ENCODE measurements at regions not wholly inside any gene's neighbourhood (a gene's known extent, or its start where the extent isn't known, plus 50 kb on each side); places are given as distances from the start of the nearest gene placed in this dataset.
"Not testable (repeated sequence)": the region's sequence is repeated elsewhere in the genome, so short reads cannot be mapped to it uniquely, and the experiment has no call there.

DNA sequence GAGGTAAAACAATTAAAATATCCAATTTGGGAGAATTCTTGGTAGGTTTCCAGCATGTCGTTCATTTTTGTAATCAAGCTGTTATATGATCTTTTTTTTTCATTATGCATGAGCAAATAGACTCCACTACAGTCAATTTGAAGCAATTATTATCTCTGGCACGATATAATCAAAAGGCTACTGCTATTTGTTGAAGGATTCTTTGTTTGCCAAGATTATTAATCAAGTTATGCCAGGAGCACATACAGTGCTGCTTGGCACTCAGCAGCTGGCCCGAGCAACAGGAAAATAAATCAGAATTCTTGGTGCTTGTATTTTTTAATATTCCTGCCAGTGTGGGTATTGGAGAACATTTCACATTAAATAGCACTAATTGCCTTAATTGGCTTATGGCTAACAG, 279.5 kb downstream of the RND3 start:
- Histone ChIP-seq H3K4me3 (ENCODE audit: low read depth in 1 of 2, low read length in 2 of 2) (no peak overlapping the region), H3K27ac (ENCODE audit: low read depth, low read length) (no peak overlapping the region), H3K4me1 (ENCODE audit: insufficient read depth, low read length) (peaks cover 13% of the 10 kb centered on the region), H3K27me3 (ENCODE audit: control insufficient read depth in 1 of 2, insufficient read depth in 2 of 2, low read length in 2 of 2) (no peaks in the 10 kb centered on the region), H3K36me3 (ENCODE audit: insufficient read depth, low read length) (no peaks in the 10 kb centered on the region), H3K9me3 (ENCODE audit: low read length) (no peaks in the 10 kb centered on the region), H3K9ac (ENCODE audit: low read length) (no peak overlapping the region)

- no peak overlapping the region for H3K9ac ChIP-seq (ENCODE audit: low read length)
- peaks cover 13% of the 10 kb centered on the region for H3K4me1 ChIP-seq (ENCODE audit: insufficient read depth, low read length)
- no peak overlapping the region for H3K4me3 ChIP-seq (ENCODE audit: low read depth in 1 of 2, low read length in 2 of 2)
- no peak overlapping the region for H3K27ac ChIP-seq (ENCODE audit: low read depth, low read length)
- no peaks in the 10 kb centered on the region for H3K9me3 ChIP-seq (ENCODE audit: low read length)
- H3K36me3 ChIP-seq (ENCODE audit: insufficient read depth, low read length), result no peaks in the 10 kb centered on the region
- no peaks in the 10 kb centered on the region for H3K27me3 ChIP-seq (ENCODE audit: control insufficient read depth in 1 of 2, insufficient read depth in 2 of 2, low read length in 2 of 2)
Observed at GRCh38 chr2:150204451-150204850, 283.0 kb downstream of the RND3 start.

DNA sequence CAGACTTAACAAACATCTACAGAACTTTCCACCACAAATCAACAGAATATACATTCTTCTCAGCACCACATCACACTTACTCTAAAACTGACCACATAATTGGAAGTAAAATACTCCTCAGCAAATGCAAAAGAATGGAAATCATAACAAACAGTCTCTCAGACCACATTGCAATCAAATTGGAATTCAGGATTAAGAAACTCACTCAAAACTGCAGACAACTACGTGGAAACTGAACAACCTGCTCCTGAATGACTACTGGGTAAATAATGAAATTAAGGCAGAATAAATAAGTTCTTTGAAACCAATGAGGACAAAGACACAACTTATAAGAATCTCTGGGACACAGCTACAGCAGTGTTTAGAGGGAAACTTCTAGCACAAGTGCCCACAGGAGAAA, 292.7 kb downstream of the RND3 start:
- not testable (repeated sequence) for H3K4me1 ChIP-seq (ENCODE audit: insufficient read depth, low read length); H3K4me3 ChIP-seq (ENCODE audit: low read depth in 1 of 2, low read length in 2 of 2); H3K36me3 ChIP-seq (ENCODE audit: insufficient read depth, low read length); H3K27me3 ChIP-seq (ENCODE audit: control insufficient read depth in 1 of 2, insufficient read depth in 2 of 2, low read length in 2 of 2); H3K9ac ChIP-seq (ENCODE audit: low read length); H3K27ac ChIP-seq (ENCODE audit: low read depth, low read length); H3K9me3 ChIP-seq (ENCODE audit: low read length)

GRCh38 chr2:150192701-150193100, 294.8 kb downstream of the RND3 start:
- no peaks in the 10 kb centered on the region for H3K9me3 ChIP-seq (ENCODE audit: low read length)
- H3K4me3 ChIP-seq (ENCODE audit: low read depth in 1 of 2, low read length in 2 of 2), result no peak overlapping the region
- H3K27me3 ChIP-seq (ENCODE audit: control insufficient read depth in 1 of 2, insufficient read depth in 2 of 2, low read length in 2 of 2), result no peaks in the 10 kb centered on the region
- no peaks in the 10 kb centered on the region for H3K36me3 ChIP-seq (ENCODE audit: insufficient read depth, low read length)
- no peak overlapping the region for H3K9ac ChIP-seq (ENCODE audit: low read length)
- H3K27ac ChIP-seq (ENCODE audit: low read depth, low read length), result no peak overlapping the region
- H3K4me1 ChIP-seq (ENCODE audit: insufficient read depth, low read length), result no peaks in the 10 kb centered on the region

- no peak overlapping the region for H3K4me3 ChIP-seq (ENCODE audit: low read depth in 1 of 2, low read length in 2 of 2)
- no peak overlapping the region for H3K9ac ChIP-seq (ENCODE audit: low read length)
- no peaks in the 10 kb centered on the region for H3K4me1 ChIP-seq (ENCODE audit: insufficient read depth, low read length)
- no peak overlapping the region for H3K27ac ChIP-seq (ENCODE audit: low read depth, low read length)
- H3K36me3 ChIP-seq (ENCODE audit: insufficient read depth, low read length), result no peaks in the 10 kb centered on the region
- no peaks in the 10 kb centered on the region for H3K27me3 ChIP-seq (ENCODE audit: control insufficient read depth in 1 of 2, insufficient read depth in 2 of 2, low read length in 2 of 2)
- no peaks in the 10 kb centered on the region for H3K9me3 ChIP-seq (ENCODE audit: low read length)
Observed at GRCh38 chr2:150191349-150191748, 296.1 kb downstream of the RND3 start.

DNA sequence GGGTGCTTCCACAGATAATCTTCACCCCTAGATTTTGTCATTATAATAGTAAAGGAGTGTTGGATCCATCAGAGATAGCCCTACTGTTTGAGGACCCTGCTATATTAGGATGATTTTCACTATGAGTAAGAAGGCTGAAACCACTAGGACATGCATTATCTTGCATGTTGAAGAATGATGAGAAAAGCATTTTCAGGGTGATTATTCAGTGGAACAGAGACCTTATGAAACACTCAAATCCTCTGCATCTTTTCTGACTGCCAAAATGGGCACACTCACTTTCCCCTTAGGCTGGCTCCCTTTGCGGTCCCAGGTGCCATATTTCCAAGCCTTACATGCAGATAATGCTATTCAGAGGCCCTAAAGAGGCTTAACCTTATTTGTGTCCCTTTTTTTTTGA, 296.9 kb downstream of the RND3 start:
- H3K27me3 ChIP-seq (ENCODE audit: control insufficient read depth in 1 of 2, insufficient read depth in 2 of 2, low read length in 2 of 2), result no peaks in the 10 kb centered on the region
- no peak overlapping the region for H3K9ac ChIP-seq (ENCODE audit: low read length)
- no peaks in the 10 kb centered on the region for H3K4me1 ChIP-seq (ENCODE audit: insufficient read depth, low read length)
- H3K27ac ChIP-seq (ENCODE audit: low read depth, low read length), result no peak overlapping the region
- no peak overlapping the region for H3K4me3 ChIP-seq (ENCODE audit: low read depth in 1 of 2, low read length in 2 of 2)
- no peaks in the 10 kb centered on the region for H3K9me3 ChIP-seq (ENCODE audit: low read length)
- H3K36me3 ChIP-seq (ENCODE audit: insufficient read depth, low read length), result no peaks in the 10 kb centered on the region

GRCh38 chr2:150188800-150189199, 298.7 kb downstream of the RND3 start:
- H3K4me1 ChIP-seq (ENCODE audit: insufficient read depth, low read length), result no peaks in the 10 kb centered on the region
- H3K36me3 ChIP-seq (ENCODE audit: insufficient read depth, low read length), result no peaks in the 10 kb centered on the region
- H3K4me3 ChIP-seq (ENCODE audit: low read depth in 1 of 2, low read length in 2 of 2), result no peak overlapping the region
- no peaks in the 10 kb centered on the region for H3K9me3 ChIP-seq (ENCODE audit: low read length)
- H3K9ac ChIP-seq (ENCODE audit: low read length), result no peak overlapping the region
- no peaks in the 10 kb centered on the region for H3K27me3 ChIP-seq (ENCODE audit: control insufficient read depth in 1 of 2, insufficient read depth in 2 of 2, low read length in 2 of 2)
- no peak overlapping the region for H3K27ac ChIP-seq (ENCODE audit: low read depth, low read length)

GRCh38 chr2:150188177-150188576, 299.3 kb downstream of the RND3 start:
- no peak overlapping the region for H3K9ac ChIP-seq (ENCODE audit: low read length)
- H3K9me3 ChIP-seq (ENCODE audit: low read length), result no peaks in the 10 kb centered on the region
- H3K27ac ChIP-seq (ENCODE audit: low read depth, low read length), result no peak overlapping the region
- H3K4me3 ChIP-seq (ENCODE audit: low read depth in 1 of 2, low read length in 2 of 2), result no peak overlapping the region
- H3K36me3 ChIP-seq (ENCODE audit: insufficient read depth, low read length), result no peaks in the 10 kb centered on the region
- H3K4me1 ChIP-seq (ENCODE audit: insufficient read depth, low read length), result no peaks in the 10 kb centered on the region
- H3K27me3 ChIP-seq (ENCODE audit: control insufficient read depth in 1 of 2, insufficient read depth in 2 of 2, low read length in 2 of 2), result no peaks in the 10 kb centered on the region

DNA sequence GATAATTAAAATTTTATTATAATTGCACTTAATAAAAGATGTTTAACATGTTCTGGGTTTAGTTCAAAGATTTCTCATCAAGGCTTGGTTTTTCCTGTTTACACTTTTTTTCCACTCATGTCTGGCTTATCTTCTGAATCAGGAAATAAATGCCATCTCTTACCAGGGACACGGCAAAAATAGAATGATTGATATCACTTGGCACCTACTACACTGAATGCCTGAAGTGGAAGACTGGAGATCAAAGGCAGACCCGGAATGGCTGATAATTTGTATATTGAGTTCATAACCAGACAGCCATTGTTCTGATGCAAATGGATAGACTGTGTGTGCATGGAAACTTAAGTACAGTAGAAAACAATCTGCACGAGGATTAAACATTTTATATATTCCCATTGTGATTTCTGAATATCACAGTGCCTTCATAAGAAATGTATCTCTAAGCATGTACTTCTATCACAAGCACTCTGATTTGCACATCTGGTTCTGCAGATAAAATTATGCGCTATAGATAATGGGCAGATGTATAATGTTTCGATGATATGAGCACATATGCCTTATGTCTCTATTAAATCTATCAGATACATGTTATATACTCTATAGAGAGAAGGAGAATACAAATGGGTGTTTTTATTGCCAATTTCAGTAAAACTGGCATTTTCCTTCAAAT, 304.8 kb downstream of the RND3 start:
- no peaks in the 10 kb centered on the region for H3K27me3 ChIP-seq (ENCODE audit: control insufficient read depth in 1 of 2, insufficient read depth in 2 of 2, low read length in 2 of 2)
- no peak overlapping the region for H3K27ac ChIP-seq (ENCODE audit: low read depth, low read length)
- H3K36me3 ChIP-seq (ENCODE audit: insufficient read depth, low read length), result no peaks in the 10 kb centered on the region
- H3K9ac ChIP-seq (ENCODE audit: low read length), result no peak overlapping the region
- H3K4me3 ChIP-seq (ENCODE audit: low read depth in 1 of 2, low read length in 2 of 2), result no peak overlapping the region
- H3K9me3 ChIP-seq (ENCODE audit: low read length), result no peaks in the 10 kb centered on the region
- H3K4me1 ChIP-seq (ENCODE audit: insufficient read depth, low read length), result no peaks in the 10 kb centered on the region

DNA sequence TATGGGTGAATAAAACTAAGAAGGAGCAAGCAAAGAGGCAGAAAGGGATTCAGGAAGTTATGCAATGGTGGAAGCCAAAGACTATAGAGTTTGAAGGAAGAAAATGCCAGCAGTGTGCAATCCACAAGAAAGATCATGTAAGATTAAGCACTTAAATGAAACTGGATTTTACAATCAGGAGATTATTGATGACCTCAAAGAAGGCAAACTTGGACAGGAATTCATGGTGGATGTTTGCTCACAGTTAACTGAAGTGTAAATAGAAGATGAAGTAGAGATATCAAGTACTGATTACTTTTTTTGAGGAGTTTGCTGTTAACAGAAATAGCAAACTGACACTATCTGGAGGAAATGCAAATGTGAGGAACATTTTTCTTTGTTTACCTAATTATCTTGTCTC, 308.9 kb downstream of the RND3 start:
- Histone ChIP-seq H3K4me1 (ENCODE audit: insufficient read depth, low read length) (no peaks in the 10 kb centered on the region), H3K27ac (ENCODE audit: low read depth, low read length) (no peak overlapping the region), H3K9ac (ENCODE audit: low read length) (no peak overlapping the region), H3K4me3 (ENCODE audit: low read depth in 1 of 2, low read length in 2 of 2) (no peak overlapping the region), H3K9me3 (ENCODE audit: low read length) (no peaks in the 10 kb centered on the region), H3K36me3 (ENCODE audit: insufficient read depth, low read length) (no peaks in the 10 kb centered on the region), H3K27me3 (ENCODE audit: control insufficient read depth in 1 of 2, insufficient read depth in 2 of 2, low read length in 2 of 2) (no peaks in the 10 kb centered on the region)

- H3K27ac ChIP-seq (ENCODE audit: low read depth, low read length), result no peak overlapping the region
- no peak overlapping the region for H3K9ac ChIP-seq (ENCODE audit: low read length)
- H3K9me3 ChIP-seq (ENCODE audit: low read length), result no peaks in the 10 kb centered on the region
- no peaks in the 10 kb centered on the region for H3K27me3 ChIP-seq (ENCODE audit: control insufficient read depth in 1 of 2, insufficient read depth in 2 of 2, low read length in 2 of 2)
- H3K36me3 ChIP-seq (ENCODE audit: insufficient read depth, low read length), result no peaks in the 10 kb centered on the region
- H3K4me3 ChIP-seq (ENCODE audit: low read depth in 1 of 2, low read length in 2 of 2), result no peak overlapping the region
- H3K4me1 ChIP-seq (ENCODE audit: insufficient read depth, low read length), result no peaks in the 10 kb centered on the region
Observed at GRCh38 chr2:150174971-150175421, 312.5 kb downstream of the RND3 start.

GRCh38 chr2:150174056-150174805, 313.2 kb downstream of the RND3 start:
- Histone ChIP-seq H3K27ac (ENCODE audit: low read depth, low read length) (no peak overlapping the region), H3K9ac (ENCODE audit: low read length) (no peak overlapping the region)

More at GRCh38 chr2:150174056-150174805, 313.2 kb downstream of the RND3 start:
- no peaks in the 10 kb centered on the region for H3K36me3 ChIP-seq (ENCODE audit: insufficient read depth, low read length)
- no peak overlapping the region for H3K4me3 ChIP-seq (ENCODE audit: low read depth in 1 of 2, low read length in 2 of 2)
- H3K4me1 ChIP-seq (ENCODE audit: insufficient read depth, low read length), result peaks cover 7% of the 10 kb centered on the region
- H3K9me3 ChIP-seq (ENCODE audit: low read length), result no peaks in the 10 kb centered on the region
- no peaks in the 10 kb centered on the region for H3K27me3 ChIP-seq (ENCODE audit: control insufficient read depth in 1 of 2, insufficient read depth in 2 of 2, low read length in 2 of 2)
